ENCODE measurements at regions not wholly inside any gene's neighbourhood (a gene's known extent, or its start where the extent isn't known, plus 50 kb on each side); places are given as distances from the start of the nearest gene placed in this dataset.

DNA sequence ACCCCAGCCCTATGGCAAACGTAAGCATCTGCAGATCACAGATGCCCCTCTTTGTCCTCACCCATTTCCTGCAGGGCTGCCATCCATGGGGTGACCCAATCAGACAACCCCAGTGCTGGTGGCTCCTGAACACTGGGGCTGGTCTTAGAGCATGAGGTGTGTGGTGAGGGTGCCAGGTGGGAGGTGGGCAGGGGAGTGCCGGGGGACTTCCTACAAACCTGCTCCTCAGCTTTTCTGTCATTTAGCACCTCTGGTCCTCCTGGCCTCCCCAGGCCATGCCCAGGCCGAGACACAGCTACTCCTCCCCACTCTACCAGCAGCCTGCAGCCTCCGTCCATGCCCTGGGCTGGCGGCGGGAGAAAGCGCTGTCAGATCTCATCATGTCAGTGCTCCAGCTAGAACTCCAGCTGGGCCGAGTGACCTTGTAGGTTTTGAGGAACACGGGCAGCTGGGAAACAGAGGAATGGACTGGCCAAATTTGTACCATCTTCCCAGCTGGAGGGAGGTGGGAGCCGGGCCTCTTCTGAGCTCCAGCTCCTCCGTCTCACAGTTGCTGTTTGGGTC, 157.7 kb upstream of the NECTIN1 start:
- Histone ChIP-seq H3K36me3 (ENCODE audit: control insufficient read depth, insufficient read depth, low read length) (no peaks in the 10 kb centered on the region), H4K20me1 (replicated peaks; ENCODE audit: control insufficient read depth, insufficient read depth, low read length) (0 out of 2 replicates have a peak, but pooled peaks cover 8% of the 10 kb centered on the region), H2AFZ (ENCODE audit: low read depth, low read length) (no peak overlapping the region), H3K27ac (ENCODE audit: extremely low read depth, low read depth, low read length) (no peak overlapping the region), H3K27me3 (ENCODE audit: control insufficient read depth in 2 of 2, insufficient read depth in 2 of 2, low read length in 2 of 2) (peaks cover 7 to 34% of the 10 kb centered on the region in 2 experiments; a peak in 2 of 5 replicates), H3K4me1 (replicated peaks in 1 of 2; ENCODE audit: control insufficient read depth in 2 of 2, insufficient read depth in 2 of 2, low read length in 2 of 2) (no peaks in the 10 kb centered on the region), H3K4me3 (no peak overlapping the region), H3K4me2 (ENCODE audit: insufficient read depth, low read length) (no peak overlapping the region), H3K79me2 (ENCODE audit: control insufficient read depth, insufficient read depth, low read length) (no peaks in the 10 kb centered on the region), H3K9me3 (replicated peaks; ENCODE audit: control insufficient read depth, insufficient read depth, low read depth, low read length) (no peaks in the 10 kb centered on the region), H3K9me1 (ENCODE audit: control insufficient read depth, insufficient read depth, low read length) (no peaks in the 10 kb centered on the region), H3K9ac (ENCODE audit: insufficient read depth in 1 of 2, low read depth in 2 of 2, low read length in 2 of 2) (no peak overlapping the region)
- TF ChIP-seq ZNF764 (CRISPR knock-in tag; IDR thresholded peaks at IDR 0.05; ENCODE audit: low read depth) (no peak), ZNF75A (CRISPR knock-in tag; IDR thresholded peaks at IDR 0.05) (no peak), RAD21 (CRISPR knock-in tag; conservative IDR thresholded peaks at IDR 0.05 in 1 of 2, IDR thresholded peaks at IDR 0.05 in 1 of 2) (no peak), ATF1 (CRISPR knock-in tag; IDR thresholded peaks at IDR 0.05) (no peak), ATF1 (tag; IDR thresholded peaks at IDR 0.05) (no peak), SMC3 (conservative IDR thresholded peaks at IDR 0.05; ENCODE audit: insufficient read depth, low read depth, low read length) (no peak), BRD4 (IDR thresholded peaks at IDR 0.05) (no peak), THRAP3 (IDR thresholded peaks at IDR 0.05; ENCODE audit: borderline replicate concordance) (no peak), CBX8 (IDR thresholded peaks at IDR 0.05; ENCODE audit: borderline replicate concordance, extremely low read depth, low read depth, low read length, poor library complexity, severe bottlenecking) (no peak), ZNF76 (CRISPR knock-in tag; IDR thresholded peaks at IDR 0.05; ENCODE audit: borderline replicate concordance) (no peak)
- TF ChIP-seq, protein P1, sequence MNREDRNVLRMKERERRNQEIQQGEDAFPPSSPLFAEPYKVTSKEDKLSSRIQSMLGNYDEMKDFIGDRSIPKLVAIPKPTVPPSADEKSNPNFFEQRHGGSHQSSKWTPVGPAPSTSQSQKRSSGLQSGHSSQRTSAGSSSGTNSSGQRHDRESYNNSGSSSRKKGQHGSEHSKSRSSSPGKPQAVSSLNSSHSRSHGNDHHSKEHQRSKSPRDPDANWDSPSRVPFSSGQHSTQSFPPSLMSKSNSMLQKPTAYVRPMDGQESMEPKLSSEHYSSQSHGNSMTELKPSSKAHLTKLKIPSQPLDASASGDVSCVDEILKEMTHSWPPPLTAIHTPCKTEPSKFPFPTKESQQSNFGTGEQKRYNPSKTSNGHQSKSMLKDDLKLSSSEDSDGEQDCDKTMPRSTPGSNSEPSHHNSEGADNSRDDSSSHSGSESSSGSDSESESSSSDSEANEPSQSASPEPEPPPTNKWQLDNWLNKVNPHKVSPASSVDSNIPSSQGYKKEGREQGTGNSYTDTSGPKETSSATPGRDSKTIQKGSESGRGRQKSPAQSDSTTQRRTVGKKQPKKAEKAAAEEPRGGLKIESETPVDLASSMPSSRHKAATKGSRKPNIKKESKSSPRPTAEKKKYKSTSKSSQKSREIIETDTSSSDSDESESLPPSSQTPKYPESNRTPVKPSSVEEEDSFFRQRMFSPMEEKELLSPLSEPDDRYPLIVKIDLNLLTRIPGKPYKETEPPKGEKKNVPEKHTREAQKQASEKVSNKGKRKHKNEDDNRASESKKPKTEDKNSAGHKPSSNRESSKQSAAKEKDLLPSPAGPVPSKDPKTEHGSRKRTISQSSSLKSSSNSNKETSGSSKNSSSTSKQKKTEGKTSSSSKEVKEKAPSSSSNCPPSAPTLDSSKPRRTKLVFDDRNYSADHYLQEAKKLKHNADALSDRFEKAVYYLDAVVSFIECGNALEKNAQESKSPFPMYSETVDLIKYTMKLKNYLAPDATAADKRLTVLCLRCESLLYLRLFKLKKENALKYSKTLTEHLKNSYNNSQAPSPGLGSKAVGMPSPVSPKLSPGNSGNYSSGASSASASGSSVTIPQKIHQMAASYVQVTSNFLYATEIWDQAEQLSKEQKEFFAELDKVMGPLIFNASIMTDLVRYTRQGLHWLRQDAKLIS (CRISPR knock-in tag; IDR thresholded peaks at IDR 0.05), result no peak
- TF ChIP-seq, protein P2, sequence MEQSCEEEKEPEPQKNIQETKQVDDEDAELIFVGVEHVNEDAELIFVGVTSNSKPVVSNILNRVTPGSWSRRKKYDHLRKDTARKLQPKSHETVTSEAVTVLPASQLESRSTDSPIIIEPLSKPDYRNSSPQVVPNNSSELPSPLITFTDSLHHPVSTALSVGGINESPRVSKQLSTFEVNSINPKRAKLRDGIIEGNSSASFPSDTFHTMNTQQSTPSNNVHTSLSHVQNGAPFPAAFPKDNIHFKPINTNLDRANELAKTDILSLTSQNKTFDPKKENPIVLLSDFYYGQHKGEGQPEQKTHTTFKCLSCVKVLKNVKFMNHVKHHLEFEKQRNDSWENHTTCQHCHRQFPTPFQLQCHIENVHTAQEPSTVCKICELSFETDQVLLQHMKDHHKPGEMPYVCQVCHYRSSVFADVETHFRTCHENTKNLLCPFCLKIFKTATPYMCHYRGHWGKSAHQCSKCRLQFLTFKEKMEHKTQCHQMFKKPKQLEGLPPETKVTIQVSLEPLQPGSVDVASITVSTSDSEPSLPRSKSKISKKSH (CRISPR knock-in tag; IDR thresholded peaks at IDR 0.05), result no peak
- no peak for DNase-seq (ENCODE audit: extremely low read depth in 1 of 4, low spot score in 3 of 4)
- intact Hi-C loops (cut with micrococcal nuclease) (no loop called here), in situ Hi-C loops (cut with MboI) (no loop called here)
- no TSS peak for BruUV-seq (replicated peaks)
- WGBS (ENCODE audit: insufficient coverage, low coverage, missing lambda C conversion rate), result 5% methylated on average over 11 of the region's 11 CpGs
- ATAC-seq, result no peak
- ChIA-PET POLR2A (interaction anchor here (0.6 to 0.7 kb wide), 2 partner anchors 20 to 205 kb away, joined by 3 read pairs; no protein-coding TSS in a partner anchor), CTCF (ENCODE audit: low intra/inter-chr PET ratio) (no interaction called here)
- no peak for FAIRE-seq

Data from K562 (cell line).